ENCODE measurements at regions not wholly inside any gene's neighbourhood (a gene's known extent, or its start where the extent isn't known, plus 50 kb on each side); places are given as distances from the start of the nearest gene placed in this dataset.
"Not testable (repeated sequence)": the region's sequence is repeated elsewhere in the genome, so short reads cannot be mapped to it uniquely, and the experiment has no call there.

DNA sequence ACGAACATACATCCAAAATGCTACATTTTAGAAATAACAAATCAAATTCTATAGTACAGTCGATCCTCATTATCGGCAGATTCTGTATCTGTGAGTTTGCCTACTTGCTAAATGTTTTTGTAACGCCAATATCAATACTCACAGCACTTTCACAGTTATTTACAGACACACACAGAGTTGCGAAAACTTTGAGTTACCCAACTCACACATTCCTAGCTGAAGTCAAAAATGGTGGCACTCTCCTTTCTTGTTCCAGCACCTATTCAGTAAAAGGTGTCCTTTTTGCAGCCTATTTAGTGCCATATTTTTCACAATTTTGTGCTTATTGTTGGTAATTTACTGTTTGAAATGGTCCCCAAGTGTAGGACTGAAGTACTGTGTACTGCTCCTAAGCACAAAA is 161.7 kb downstream of the AKR1D1 start:
- Histone ChIP-seq H3K4me3 (no peak overlapping the region), H3K4me1 (no peaks in the 10 kb centered on the region), H3K9me3 (replicated peaks) (no peaks in the 10 kb centered on the region), H3K36me3 (no peaks in the 10 kb centered on the region), H3K27ac (no peak overlapping the region), H3K27me3 (no peaks in the 10 kb centered on the region)
- no peak for DNase-seq

DNA sequence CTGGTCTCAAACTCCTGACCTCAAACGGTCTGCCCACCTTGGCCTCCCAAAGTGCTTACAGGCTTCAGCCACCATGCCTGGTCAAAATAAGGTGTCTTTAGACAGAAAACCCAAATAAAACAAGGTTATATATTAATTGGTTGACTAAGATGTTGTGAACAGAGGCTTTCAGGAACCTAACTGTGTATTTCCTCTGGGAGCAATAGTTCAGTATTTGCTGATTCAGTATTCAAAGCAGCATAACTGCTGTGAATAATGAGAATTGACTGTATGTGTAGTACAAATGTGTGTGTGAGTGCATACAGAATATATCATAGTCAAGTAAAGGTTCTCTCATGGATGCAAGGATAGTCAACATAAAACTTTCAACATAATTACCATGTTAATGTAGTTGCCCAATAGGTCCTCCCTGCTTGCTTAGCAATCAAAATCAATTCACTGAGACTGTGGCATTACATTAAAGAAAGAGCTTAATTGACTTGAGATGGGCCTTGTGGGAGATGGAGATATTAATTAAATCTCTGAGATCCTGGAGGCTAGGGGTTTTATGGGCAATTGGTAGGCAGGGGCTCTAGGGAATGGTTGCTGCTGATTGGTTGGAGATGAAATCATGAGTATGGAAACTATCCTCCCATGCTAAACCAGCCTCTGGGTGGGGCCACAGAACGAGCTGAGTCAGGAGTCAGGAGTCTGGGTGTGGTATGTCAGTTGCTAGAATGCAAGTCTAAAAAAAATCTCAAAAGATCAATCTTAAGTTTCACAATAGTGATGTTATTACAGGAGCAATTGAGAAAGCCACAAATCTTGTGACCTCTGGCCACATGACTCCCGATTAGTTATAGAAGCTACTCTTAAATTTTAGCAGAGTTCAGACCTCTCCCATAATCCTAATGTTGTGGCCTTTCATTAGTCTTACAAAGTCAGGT is 162.7 kb downstream of the AKR1D1 start:
- no peak for DNase-seq

DNA sequence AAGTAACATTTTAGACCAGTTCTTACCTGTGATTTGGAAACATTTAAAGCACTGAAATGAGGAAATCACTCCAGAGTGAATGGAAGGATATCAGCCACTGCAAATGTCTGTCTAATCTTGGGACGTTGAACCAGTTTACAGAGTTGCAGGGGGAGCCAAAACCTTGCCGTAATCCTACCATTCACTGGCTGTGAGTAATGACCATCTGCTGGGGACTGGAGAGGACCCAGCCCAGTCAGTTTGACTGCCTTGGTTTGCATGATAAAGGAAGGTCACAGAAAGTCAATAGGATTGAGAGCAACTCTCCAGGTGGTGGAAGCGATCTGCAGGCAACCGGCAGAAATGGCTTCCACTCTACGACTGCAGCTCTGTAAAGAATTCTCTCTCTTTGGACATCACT is 167.2 kb downstream of the AKR1D1 start:
- Histone ChIP-seq H3K9me3 (replicated peaks) (no peaks in the 10 kb centered on the region), H3K4me1 (no peaks in the 10 kb centered on the region), H3K4me3 (no peak overlapping the region), H3K27ac (no peak overlapping the region), H3K36me3 (no peaks in the 10 kb centered on the region), H3K27me3 (no peaks in the 10 kb centered on the region)
- DNase-seq: no peak

More for the DNA sequence above, 162.7 kb downstream of the AKR1D1 start:
- no peaks in the 10 kb centered on the region for H3K27me3 ChIP-seq
- no peak overlapping the region for H3K4me3 ChIP-seq
- H3K9me3 ChIP-seq (replicated peaks): no peaks in the 10 kb centered on the region
- H3K27ac ChIP-seq: no peak overlapping the region
- no peaks in the 10 kb centered on the region for H3K36me3 ChIP-seq
- H3K4me1 ChIP-seq: no peaks in the 10 kb centered on the region

DNA sequence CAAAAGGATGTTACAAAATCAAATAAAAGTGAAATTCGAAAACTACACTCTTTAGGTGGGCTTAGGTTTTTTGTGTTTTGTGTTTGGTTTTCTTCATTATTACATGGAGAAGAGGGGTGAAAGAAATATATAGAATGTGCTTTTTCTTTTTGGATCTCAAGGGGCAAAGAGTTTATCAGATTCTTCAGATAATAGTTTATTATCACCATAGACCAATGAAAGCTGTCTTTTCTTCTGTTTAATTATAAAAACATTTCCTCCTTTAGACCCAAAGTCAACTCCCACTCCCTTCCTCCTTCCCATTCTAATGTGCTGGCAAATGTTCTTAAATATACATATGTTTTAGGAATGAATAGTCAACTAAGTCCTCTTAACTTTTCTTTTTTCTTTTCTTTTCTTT is 167.6 kb downstream of the AKR1D1 start:
- no peaks in the 10 kb centered on the region for H3K36me3 ChIP-seq
- H3K9me3 ChIP-seq (replicated peaks): no peaks in the 10 kb centered on the region
- H3K27ac ChIP-seq: no peak overlapping the region
- H3K27me3 ChIP-seq: no peaks in the 10 kb centered on the region
- DNase-seq: no peak
- H3K4me3 ChIP-seq: no peak overlapping the region
- no peaks in the 10 kb centered on the region for H3K4me1 ChIP-seq

DNA sequence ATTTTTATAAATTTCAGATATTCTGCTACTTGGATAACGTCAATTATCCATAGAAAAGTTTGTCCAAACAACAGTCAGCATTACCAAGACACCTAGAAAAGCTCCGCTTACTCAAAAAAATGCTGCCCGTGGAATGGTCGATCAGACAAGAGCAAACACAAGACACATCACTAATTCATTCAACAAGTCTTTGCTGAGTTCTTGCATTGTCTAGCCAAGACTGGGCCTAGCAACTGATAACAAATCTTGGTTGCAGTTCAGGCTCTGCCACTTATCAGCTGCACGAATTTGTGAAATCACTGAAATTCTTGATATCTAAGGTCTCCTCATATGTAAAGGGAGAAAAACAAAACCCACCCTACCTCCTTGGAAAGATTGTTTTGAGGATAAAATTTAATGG is 168.3 kb downstream of the AKR1D1 start:
- no peak overlapping the region for H3K4me3 ChIP-seq
- no peak for DNase-seq
- H3K4me1 ChIP-seq: no peaks in the 10 kb centered on the region
- H3K27me3 ChIP-seq: no peaks in the 10 kb centered on the region
- no peaks in the 10 kb centered on the region for H3K9me3 ChIP-seq (replicated peaks)
- H3K27ac ChIP-seq: no peak overlapping the region
- H3K36me3 ChIP-seq: no peaks in the 10 kb centered on the region

DNA sequence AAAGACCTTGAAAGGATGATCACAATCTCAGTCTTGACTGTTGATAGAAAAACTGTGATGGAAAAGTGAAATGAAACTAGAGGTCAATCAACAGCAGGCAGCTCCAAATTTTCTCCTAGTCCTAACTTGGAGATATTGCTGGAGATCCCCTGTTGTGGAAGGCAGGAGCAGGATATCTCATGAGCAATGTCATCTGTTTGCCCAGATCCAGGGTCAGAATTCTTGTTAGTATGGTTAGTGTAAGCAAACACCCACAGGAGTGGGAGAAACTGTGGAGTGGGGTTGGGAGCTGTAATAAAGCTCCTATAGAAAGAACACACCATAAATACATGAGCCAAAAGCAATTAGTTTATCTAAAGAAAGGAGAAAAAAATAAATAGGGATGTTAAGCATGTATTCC is 169.0 kb downstream of the AKR1D1 start:
- no peak for DNase-seq
- no peaks in the 10 kb centered on the region for H3K4me1 ChIP-seq
- H3K27ac ChIP-seq: no peak overlapping the region
- H3K4me3 ChIP-seq: no peak overlapping the region
- H3K27me3 ChIP-seq: no peaks in the 10 kb centered on the region
- H3K36me3 ChIP-seq: no peaks in the 10 kb centered on the region
- no peaks in the 10 kb centered on the region for H3K9me3 ChIP-seq (replicated peaks)

DNA sequence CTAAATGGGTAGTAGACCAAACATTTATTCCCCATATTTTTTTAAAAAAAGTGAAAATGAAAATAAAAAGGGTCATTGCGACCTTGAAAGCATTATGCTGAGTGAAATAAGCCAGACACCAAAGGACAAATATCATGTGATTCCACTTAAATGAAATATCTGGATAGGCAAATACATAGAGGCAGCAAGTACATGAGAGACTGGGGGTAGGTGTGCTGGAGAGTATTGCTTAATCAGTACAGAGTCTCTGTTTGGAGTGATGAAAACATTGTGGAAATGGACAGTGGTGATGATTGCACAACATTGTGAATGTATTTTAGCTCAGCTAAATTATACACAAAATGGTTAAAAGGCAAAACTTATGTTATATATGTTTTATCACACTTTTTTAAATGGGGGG is 169.4 kb downstream of the AKR1D1 start:
- H3K27ac ChIP-seq: no peak overlapping the region
- H3K4me1 ChIP-seq: no peaks in the 10 kb centered on the region
- no peaks in the 10 kb centered on the region for H3K27me3 ChIP-seq
- no peak overlapping the region for H3K4me3 ChIP-seq
- no peaks in the 10 kb centered on the region for H3K9me3 ChIP-seq (replicated peaks)
- no peak for DNase-seq
- H3K36me3 ChIP-seq: no peaks in the 10 kb centered on the region

DNA sequence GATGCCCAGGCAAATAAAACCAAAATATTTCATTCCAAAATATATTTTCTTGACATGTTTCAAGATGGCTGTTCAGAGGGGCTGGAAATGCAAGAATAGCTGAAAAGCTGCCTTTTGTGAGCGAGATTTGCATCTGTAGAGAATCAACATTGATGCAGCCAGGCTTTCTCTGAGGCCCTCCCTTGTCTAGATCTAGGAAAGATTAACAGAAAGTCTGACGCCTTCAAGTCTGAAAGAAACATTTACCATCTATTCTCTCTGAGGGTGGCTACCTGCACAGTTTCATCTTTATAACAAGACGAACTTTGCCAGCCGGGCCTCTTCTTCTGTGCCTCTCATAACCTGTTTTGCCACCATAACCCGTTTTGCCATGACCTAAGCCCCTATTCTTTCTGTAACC is 170.2 kb downstream of the AKR1D1 start:
- H3K27ac ChIP-seq: no peak overlapping the region
- H3K4me1 ChIP-seq: no peaks in the 10 kb centered on the region
- no peak for DNase-seq
- no peaks in the 10 kb centered on the region for H3K9me3 ChIP-seq (replicated peaks)
- H3K27me3 ChIP-seq: no peaks in the 10 kb centered on the region
- no peaks in the 10 kb centered on the region for H3K36me3 ChIP-seq
- no peak overlapping the region for H3K4me3 ChIP-seq

DNA sequence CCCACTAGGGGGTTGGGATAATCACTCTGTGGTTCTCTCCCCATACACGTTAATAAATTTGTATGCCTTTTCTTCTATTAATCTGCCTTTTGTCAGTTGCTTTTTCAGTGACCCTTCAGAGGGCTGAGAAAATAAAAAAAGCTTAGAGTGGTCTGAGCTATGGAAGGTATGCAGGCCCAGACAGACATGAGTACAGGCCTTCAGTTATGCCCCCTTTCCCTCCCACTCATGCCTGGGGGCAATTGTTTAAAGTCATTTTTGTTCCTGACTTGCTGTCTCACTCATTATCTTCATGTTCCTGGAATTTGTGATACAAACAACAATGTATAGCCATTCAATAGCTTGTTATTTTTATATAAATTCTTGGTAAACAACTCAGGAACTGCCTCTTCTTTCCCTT is 170.8 kb downstream of the AKR1D1 start:
- H3K27ac ChIP-seq: no peak overlapping the region
- no peak for DNase-seq
- no peaks in the 10 kb centered on the region for H3K27me3 ChIP-seq
- no peaks in the 10 kb centered on the region for H3K4me1 ChIP-seq
- H3K36me3 ChIP-seq: no peaks in the 10 kb centered on the region
- no peak overlapping the region for H3K4me3 ChIP-seq
- H3K9me3 ChIP-seq (replicated peaks): no peaks in the 10 kb centered on the region

DNA sequence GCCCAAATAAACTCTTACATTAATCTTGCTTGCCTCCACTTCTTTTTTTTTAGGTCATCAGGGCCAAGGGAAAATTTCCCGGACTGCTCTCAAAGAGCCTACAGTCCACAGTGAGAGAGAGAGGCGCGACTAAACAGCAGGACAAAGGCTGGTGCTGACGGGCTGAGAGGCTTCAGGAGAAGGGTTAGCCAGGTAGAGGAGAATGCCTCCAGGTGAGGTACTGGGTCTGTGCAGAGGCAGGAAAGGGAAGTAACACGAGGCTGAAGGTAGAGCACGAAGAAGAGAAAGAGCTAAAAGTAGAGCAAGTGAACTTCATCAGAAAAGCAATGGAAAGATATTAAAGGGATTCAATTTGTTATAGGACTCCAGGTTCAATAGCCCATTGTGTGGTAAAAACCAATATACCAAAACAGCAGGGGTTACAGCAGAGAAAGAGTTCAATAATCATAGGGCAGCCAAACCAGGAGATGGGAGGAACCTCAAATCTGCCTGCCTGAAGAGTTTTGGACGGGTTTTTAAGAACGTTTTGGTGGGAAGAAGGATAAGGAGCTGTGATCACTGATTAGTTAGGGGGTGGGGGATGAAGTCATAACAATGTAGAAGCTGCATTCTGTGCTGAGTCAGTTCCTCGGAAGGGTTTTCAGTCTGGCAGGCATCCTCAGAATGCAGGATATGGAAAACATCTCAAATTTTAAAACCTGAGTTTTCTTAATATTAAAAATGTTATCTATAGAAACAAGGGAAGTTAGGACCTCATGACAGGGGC is 171.5 kb downstream of the AKR1D1 start:
- Histone ChIP-seq H3K27ac (no peak overlapping the region), H3K9me3 (replicated peaks) (no peaks in the 10 kb centered on the region), H3K36me3 (no peaks in the 10 kb centered on the region), H3K4me1 (no peaks in the 10 kb centered on the region), H3K27me3 (no peaks in the 10 kb centered on the region), H3K4me3 (no peak overlapping the region)
- DNase-seq: no peak

DNA sequence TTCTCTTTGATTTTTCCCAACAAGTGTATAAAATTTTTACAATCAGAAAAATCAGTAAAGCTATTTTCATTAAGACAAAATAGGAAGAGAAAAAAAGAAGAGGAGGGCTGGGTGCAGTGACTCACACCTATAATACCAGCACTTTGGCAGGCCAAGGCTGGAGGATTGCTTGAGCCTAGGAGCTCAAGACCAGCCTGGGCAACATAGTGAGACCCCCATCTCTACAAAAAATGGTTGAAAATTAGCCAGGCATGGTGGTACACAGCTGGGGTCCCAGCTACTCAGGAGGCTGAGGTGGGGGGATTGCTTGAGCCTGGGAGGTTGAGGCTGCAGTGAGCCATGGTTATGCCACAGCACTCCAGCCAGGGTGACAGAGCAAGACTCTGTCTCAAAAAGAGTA is 172.3 kb downstream of the AKR1D1 start:
- no peaks in the 10 kb centered on the region for H3K27me3 ChIP-seq
- H3K36me3 ChIP-seq: no peaks in the 10 kb centered on the region
- H3K27ac ChIP-seq: no peak overlapping the region
- no peaks in the 10 kb centered on the region for H3K9me3 ChIP-seq (replicated peaks)
- no peak overlapping the region for H3K4me3 ChIP-seq
- DNase-seq: no peak
- H3K4me1 ChIP-seq: no peaks in the 10 kb centered on the region

DNA sequence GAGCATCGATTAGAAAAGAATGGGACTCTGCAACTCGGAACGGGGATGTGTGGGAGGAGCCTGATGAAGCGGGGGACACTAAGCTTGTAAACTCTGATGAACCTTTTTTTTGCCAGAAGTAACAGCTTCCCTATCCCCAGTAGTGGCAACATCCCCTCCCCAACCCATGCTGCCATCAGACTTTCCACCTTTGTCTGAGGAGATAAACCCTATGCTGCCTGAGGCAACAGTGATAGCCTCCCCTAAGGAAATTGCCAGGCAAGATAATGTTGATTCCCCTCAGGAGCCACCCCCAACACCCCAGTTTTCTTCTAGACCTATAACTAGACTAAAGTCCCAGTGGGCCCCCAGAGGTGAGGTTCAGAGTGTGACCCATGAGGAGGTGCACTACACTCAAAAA is 173.7 kb downstream of the AKR1D1 start:
- Histone ChIP-seq H3K27ac (no peak overlapping the region), H3K9me3 (replicated peaks) (no peaks in the 10 kb centered on the region)

DNA sequence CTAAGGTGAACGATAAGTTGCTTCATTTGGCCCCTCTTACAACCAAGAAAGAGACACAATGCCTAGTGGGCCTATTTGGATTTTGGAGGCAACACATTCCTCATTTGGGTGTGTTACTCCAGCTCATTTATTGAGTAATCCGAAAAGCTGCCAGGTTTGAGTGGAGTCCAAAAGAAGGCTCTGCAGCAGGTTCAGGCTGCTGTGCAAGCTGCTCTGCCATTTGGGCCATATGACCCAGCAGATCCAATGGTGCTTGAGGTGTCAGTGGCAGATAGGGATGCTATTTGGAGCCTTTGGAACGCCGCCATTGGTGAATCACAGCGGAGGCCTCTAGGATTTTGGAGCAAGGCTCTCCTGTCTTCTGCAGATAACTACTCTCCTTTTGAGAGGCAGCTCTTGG is 176.4 kb downstream of the AKR1D1 start:
- H3K36me3 ChIP-seq; H3K4me3 ChIP-seq; DNase-seq; H3K9me3 ChIP-seq (replicated peaks); H3K27me3 ChIP-seq; H3K27ac ChIP-seq; H3K4me1 ChIP-seq: not testable (repeated sequence)

More for the DNA sequence above, 173.7 kb downstream of the AKR1D1 start:
- no peaks in the 10 kb centered on the region for H3K4me1 ChIP-seq
- no peaks in the 10 kb centered on the region for H3K36me3 ChIP-seq
- no peaks in the 10 kb centered on the region for H3K27me3 ChIP-seq
- H3K4me3 ChIP-seq: no peak overlapping the region
- DNase-seq: no peak

DNA sequence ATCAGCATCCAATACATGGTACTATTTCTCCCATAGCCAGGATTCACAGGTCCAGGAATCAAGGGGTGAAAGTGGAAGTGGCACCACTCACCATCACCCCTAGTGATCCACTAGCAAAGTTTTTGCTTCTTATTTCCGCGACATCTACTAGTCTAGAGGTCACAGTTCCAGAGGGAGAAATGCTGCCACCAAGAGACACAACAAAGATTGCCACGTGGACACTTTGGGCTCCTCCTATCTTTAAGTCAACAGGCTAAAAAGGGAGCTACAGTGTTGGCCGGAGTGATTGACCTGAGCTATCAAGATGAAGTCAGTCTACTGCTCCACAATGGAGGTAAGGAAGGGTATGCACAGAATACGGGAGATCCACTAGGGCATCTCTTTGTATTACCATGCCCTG is 178.2 kb downstream of the AKR1D1 start:
- Histone ChIP-seq H3K36me3 (no peaks in the 10 kb centered on the region), H3K27me3 (no peaks in the 10 kb centered on the region), H3K27ac (no peak overlapping the region), H3K9me3 (replicated peaks) (no peaks in the 10 kb centered on the region), H3K4me3 (no peak overlapping the region), H3K4me1 (no peaks in the 10 kb centered on the region)
- no peak for DNase-seq

DNA sequence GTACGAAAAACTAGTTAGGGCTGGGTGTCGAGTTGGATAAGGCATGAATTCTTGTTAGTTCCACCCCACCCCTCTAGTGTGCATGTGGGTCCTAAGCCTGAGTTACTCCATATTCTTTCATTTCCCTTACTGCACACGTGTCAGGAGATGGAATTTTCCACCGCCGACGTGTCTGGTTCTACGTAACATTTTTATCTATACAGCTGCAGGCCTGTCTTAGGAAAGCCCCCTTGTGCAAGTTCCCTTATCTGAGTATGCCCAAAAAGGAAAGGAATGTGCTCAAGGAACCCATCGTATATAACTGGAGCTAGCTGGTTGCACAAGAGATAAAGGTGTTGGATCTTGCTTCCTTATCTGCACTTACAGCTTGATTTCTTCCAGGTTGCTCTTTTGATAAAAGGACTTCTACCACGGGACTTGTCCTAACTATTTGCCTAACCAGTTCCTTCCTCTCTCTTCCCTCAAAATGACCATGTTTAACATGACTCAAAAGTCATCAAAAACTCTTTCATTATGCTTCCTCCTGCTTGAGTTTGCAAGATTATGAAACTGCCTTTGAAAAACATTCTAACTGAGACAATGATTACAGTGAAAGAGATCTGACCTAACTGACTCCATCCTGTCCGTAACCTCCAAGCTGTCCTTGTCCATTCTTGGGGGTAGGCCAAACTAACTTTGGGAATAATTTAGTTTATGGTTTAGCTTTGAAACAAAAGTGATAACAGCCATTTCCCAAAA is 181.4 kb downstream of the AKR1D1 start:
- DNase-seq: no peak
- no peaks in the 10 kb centered on the region for H3K4me1 ChIP-seq
- H3K27me3 ChIP-seq: no peaks in the 10 kb centered on the region
- no peaks in the 10 kb centered on the region for H3K9me3 ChIP-seq (replicated peaks)
- no peaks in the 10 kb centered on the region for H3K36me3 ChIP-seq
- H3K27ac ChIP-seq: no peak overlapping the region
- H3K4me3 ChIP-seq: no peak overlapping the region
